ENCODE measurements at regions not wholly inside any gene's neighbourhood (a gene's known extent, or its start where the extent isn't known, plus 50 kb on each side); places are given as distances from the start of the nearest gene placed in this dataset.

GRCh38 chr13:63112799-63113395 lies 1697.2 kb upstream of the PCDH20 start:
- TF ChIP-seq CTCF (IDR thresholded peaks at IDR 0.05) (no peak), POLR2A (IDR thresholded peaks at IDR 0.05) (no peak)
